B cell (primary cell): ENCODE measurements at regions not wholly inside any gene's neighbourhood (a gene's known extent, or its start where the extent isn't known, plus 50 kb on each side); places are given as distances from the start of the nearest gene placed in this dataset.

Experiments used
- CTCF ChIP-seq: fragments of 200-600 bp; IDR thresholded peaks from one replicate; pipeline ENCODE4 v1.8.0; 2022; ENCODE audit warnings: antibody characterized with exemption, mild to moderate bottlenecking
- EZH2 ChIP-seq: IDR thresholded peaks from 2 replicates; pipeline ENCODE4 v1.6.1; 2012; ENCODE audit warnings: borderline replicate concordance, low read depth, mild to moderate bottlenecking, moderate library complexity, low read length; ENCODE audit not compliant: insufficient read depth, poor library complexity, severe bottlenecking

DNA sequence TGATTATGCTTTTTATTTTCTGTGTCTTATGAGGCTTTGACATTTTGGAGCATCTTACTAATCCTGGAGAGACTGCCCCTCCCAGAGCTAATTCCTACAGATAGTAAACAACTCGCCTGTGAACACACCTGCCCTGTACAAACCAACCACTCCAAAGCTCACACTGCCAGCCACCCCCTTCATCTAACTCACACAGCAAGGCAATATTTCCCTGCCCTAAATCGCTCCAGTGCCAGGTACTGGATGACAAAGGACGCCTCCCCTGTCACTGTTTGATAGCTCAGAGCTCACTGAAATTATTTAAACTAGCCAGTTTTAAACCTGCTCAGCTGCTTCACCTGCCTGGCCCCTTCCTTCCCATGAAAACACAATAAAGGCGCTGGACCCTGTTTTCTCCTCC lies 535.1 kb upstream of the CELF2 start:
- no peak for TF ChIP-seq CTCF
- TF ChIP-seq EZH2, result no peak
